SK-N-SH (cell line): ENCODE measurements at regions not wholly inside any gene's neighbourhood (a gene's known extent, or its start where the extent isn't known, plus 50 kb on each side); places are given as distances from the start of the nearest gene placed in this dataset.

Source experiments
- CTCF ChIA-PET: fragments of 300-600, 350-600 bp; formaldehyde crosslinking; extraction: SDS; loops from one replicate; lab custom pipeline; 2021; lab: Yijun Ruan, JAX
- POLR2A ChIA-PET: fragments of 350-600 bp; sonication (Branson Sonifier 250); formaldehyde crosslinking; extraction: SDS; loops from one replicate; lab custom pipeline; 2020; ENCODE audit warnings: antibody characterized with exemption, inconsistent platforms; lab: Yijun Ruan, JAX
- DNase-seq: peaks from one replicate; pipeline ENCODE4 v3.0.0; 2012
- H2AFZ ChIP-seq: fragments of 200-600 bp; sonication (generic); 2 replicates; pipeline ENCODE4 v1.8.1; 2016; ENCODE audit warnings: antibody characterized with exemption, mild to moderate bottlenecking, low read depth
- H3F3A ChIP-seq: fragments of 200-600 bp; sonication (generic); replicated peaks from 2 replicates; pipeline ENCODE3; 2016; ENCODE audit warnings: antibody characterized with exemption, mild to moderate bottlenecking; ENCODE audit not compliant: insufficient read depth
- H3K27ac ChIP-seq, 2 experiments: fragments of 200-500 bp in 1 of 2; fragments of 200-600 bp in 1 of 2; sonication (Bioruptor generic) in 1 of 2; sonication (generic), shearing (Covaris generic) in 1 of 2; 2 replicates each; pipeline versions ENCODE4 v1.5.1 to v1.6.1; 2014 to 2016; ENCODE audit warnings: low read depth in 2 of 2, inconsistent platforms in 1 of 2, low read length in 1 of 2, mild to moderate bottlenecking in 1 of 2, mixed read lengths in 1 of 2
- H3K27me3 ChIP-seq: fragments of 200-600 bp; sonication (generic), shearing (Covaris generic); 2 replicates; pipeline ENCODE4 v1.6.1; 2016; ENCODE audit warnings: mixed run types; ENCODE audit not compliant: insufficient read depth
- H3K36me3 ChIP-seq, 2 experiments: fragments of 200-500 bp in 1 of 2; fragments of 200-600 bp in 1 of 2; sonication (Bioruptor generic) in 1 of 2; sonication (generic) in 1 of 2; replicated peaks in 1 of 2; 2 replicates each; pipeline versions ENCODE3 to v1.5.1; 2014 to 2016; ENCODE audit warnings: low read length in 1 of 2, mild to moderate bottlenecking in 1 of 2; ENCODE audit not compliant: insufficient read depth in 2 of 2, control insufficient read depth in 1 of 2
- H3K4me1 ChIP-seq, 2 experiments: fragments of 200-500 bp in 1 of 2; fragments of 200-600 bp in 1 of 2; sonication (Bioruptor generic) in 1 of 2; sonication (generic), shearing (Covaris generic) in 1 of 2; 2 replicates each; pipeline versions ENCODE4 v1.5.1 to v1.6.1; 2014 to 2016; ENCODE audit warnings: low read depth in 1 of 2, low read length in 1 of 2, mixed run types in 1 of 2; ENCODE audit not compliant: insufficient read depth in 2 of 2, control insufficient read depth in 1 of 2
- H3K4me2 ChIP-seq: fragments of 200-600 bp; sonication (generic), shearing (Covaris generic); 2 replicates; pipeline ENCODE4 v1.6.1; 2017; ENCODE audit warnings: mixed run types
- H3K4me3 ChIP-seq, 2 experiments: fragments of 200-500 bp in 1 of 2; fragments of 200-600 bp in 1 of 2; sonication (Bioruptor generic) in 1 of 2; sonication (generic), shearing (Covaris generic) in 1 of 2; 2 replicates each; pipeline versions ENCODE4 v1.5.1 to v1.8.1; 2014 to 2016; ENCODE audit warnings: low read depth in 2 of 2, inconsistent platforms in 1 of 2, low read length in 1 of 2, mild to moderate bottlenecking in 1 of 2, mixed read lengths in 1 of 2, moderate library complexity in 1 of 2
- H3K79me2 ChIP-seq: fragments of 200-600 bp; sonication (generic); 2 replicates; pipeline ENCODE4 v1.8.1; 2017; ENCODE audit warnings: mild to moderate bottlenecking; ENCODE audit not compliant: insufficient read depth
- H3K9ac ChIP-seq: fragments of 200-600 bp; sonication (generic); 2 replicates; pipeline ENCODE4 v1.6.1; 2017; ENCODE audit warnings: mixed run types
- H3K9me2 ChIP-seq: fragments of 200-600 bp; sonication (generic); 2 replicates; pipeline ENCODE4 v1.6.1; 2017; ENCODE audit warnings: mixed run types
- H3K9me3 ChIP-seq: fragments of 200-600 bp; sonication (generic); 2 replicates; pipeline ENCODE4 v1.6.1; 2017; ENCODE audit warnings: mixed run types, mild to moderate bottlenecking, moderate library complexity
- H4K20me1 ChIP-seq: fragments of 200-600 bp; sonication (generic); 2 replicates; pipeline ENCODE4 v1.6.1; 2017; ENCODE audit warnings: mild to moderate bottlenecking, mixed run types; ENCODE audit not compliant: insufficient read depth
- ELF1 ChIP-seq: IDR thresholded peaks from 2 replicates; pipeline ENCODE4 v1.4.0; 2012
- EP300 ChIP-seq, 2 experiments: IDR thresholded peaks; 2 replicates each; pipeline versions ENCODE4 v1.4.0 to v1.6.1; 2012; ENCODE audit warnings: borderline replicate concordance in 1 of 2, low read depth in 1 of 2, low read length in 1 of 2
- EZH2phosphoT487 ChIP-seq: fragments of 200-600 bp; sonication (generic); IDR thresholded peaks from 2 replicates; pipeline ENCODE4 v1.6.1; 2017; ENCODE audit warnings: low read depth, mixed run types, mild to moderate bottlenecking, antibody characterized with exemption, moderate library complexity, borderline replicate concordance
- GATA2 ChIP-seq: sonication (generic); formaldehyde crosslinking; IDR thresholded peaks from 2 replicates; pipeline ENCODE4 v1.5.0; 2020; ENCODE audit warnings: mild to moderate bottlenecking, missing genetic modification reagents
- JUND ChIP-seq: IDR thresholded peaks from 2 replicates; pipeline ENCODE4 v1.4.0; 2012
- MAX ChIP-seq: IDR thresholded peaks from 2 replicates; pipeline ENCODE4 v1.4.0; 2012; ENCODE audit warnings: low read depth
- MXI1 ChIP-seq: IDR thresholded peaks from 2 replicates; pipeline ENCODE4 v1.6.1; 2012; ENCODE audit warnings: mild to moderate bottlenecking, low read depth, low read length, improper control_type of control experiment
- NFIC ChIP-seq: IDR thresholded peaks from 2 replicates; pipeline ENCODE4 v1.4.0; 2012; ENCODE audit warnings: borderline replicate concordance
- PBX3 ChIP-seq: IDR thresholded peaks from 2 replicates; pipeline ENCODE4; 2012
- RCOR1 ChIP-seq: fragments of 150-350 bp; IDR thresholded peaks from 2 replicates; pipeline ENCODE4 v1.6.1; 2017; ENCODE audit warnings: antibody characterized with exemption, low read length
- REST ChIP-seq: IDR thresholded peaks from 2 replicates; pipeline ENCODE4 v1.6.1; 2012; ENCODE audit warnings: mild to moderate bottlenecking, low read depth, low read length, moderate library complexity
- RFX5 ChIP-seq: IDR thresholded peaks from 2 replicates; pipeline ENCODE4 v1.6.1; 2012; ENCODE audit warnings: mild to moderate bottlenecking, improper control_type of control experiment, low read length
- SIN3A ChIP-seq: IDR thresholded peaks from 2 replicates; pipeline ENCODE4 v1.6.1; 2012; ENCODE audit warnings: low read depth, mild to moderate bottlenecking, low read length, moderate library complexity, borderline replicate concordance
- SMC3 ChIP-seq: IDR thresholded peaks from 2 replicates; pipeline ENCODE4 v1.6.1; 2012; ENCODE audit warnings: low read depth, low read length, improper control_type of control experiment
- TEAD4 ChIP-seq: IDR thresholded peaks from 2 replicates; pipeline ENCODE4 v1.4.0; 2012; ENCODE audit warnings: mild to moderate bottlenecking, borderline replicate concordance; ENCODE audit not compliant: insufficient read depth
- WGBS: methylation state at CpG from one replicate; pipeline ENCODE4 v1.1.6; 2017; ENCODE audit warnings: low lambda C conversion rate; 5-methylcytosine and 5-hydroxymethylcytosine counted together
- TF ChIP-seq, protein P1 (sequence below): IDR thresholded peaks from 2 replicates; pipeline ENCODE4 v1.4.0; 2012; ENCODE audit warnings: low read depth, borderline replicate concordance
- TF ChIP-seq, protein P2 (sequence below): fragments of 150-350 bp; IDR thresholded peaks from 2 replicates; pipeline ENCODE4 v1.6.1; 2017; ENCODE audit warnings: antibody characterized with exemption, low read length, low read depth, borderline replicate concordance
- TF ChIP-seq, protein P3 (sequence below): IDR thresholded peaks from 2 replicates; pipeline ENCODE4 v1.4.0; 2012; ENCODE audit warnings: low read depth, borderline replicate concordance

- H3K9ac ChIP-seq, result no peak overlapping the region
- 60% methylated on average over 2 of the region's 2 CpGs for WGBS
- no peaks in the 10 kb centered on the region for H3K79me2 ChIP-seq
- no peak overlapping the region for H2AFZ ChIP-seq
- H3K4me2 ChIP-seq, result no peak overlapping the region
- DNase-seq, result no peak
- H3K36me3 ChIP-seq, result no peaks in the 10 kb centered on the region
- TF ChIP-seq, protein P1, sequence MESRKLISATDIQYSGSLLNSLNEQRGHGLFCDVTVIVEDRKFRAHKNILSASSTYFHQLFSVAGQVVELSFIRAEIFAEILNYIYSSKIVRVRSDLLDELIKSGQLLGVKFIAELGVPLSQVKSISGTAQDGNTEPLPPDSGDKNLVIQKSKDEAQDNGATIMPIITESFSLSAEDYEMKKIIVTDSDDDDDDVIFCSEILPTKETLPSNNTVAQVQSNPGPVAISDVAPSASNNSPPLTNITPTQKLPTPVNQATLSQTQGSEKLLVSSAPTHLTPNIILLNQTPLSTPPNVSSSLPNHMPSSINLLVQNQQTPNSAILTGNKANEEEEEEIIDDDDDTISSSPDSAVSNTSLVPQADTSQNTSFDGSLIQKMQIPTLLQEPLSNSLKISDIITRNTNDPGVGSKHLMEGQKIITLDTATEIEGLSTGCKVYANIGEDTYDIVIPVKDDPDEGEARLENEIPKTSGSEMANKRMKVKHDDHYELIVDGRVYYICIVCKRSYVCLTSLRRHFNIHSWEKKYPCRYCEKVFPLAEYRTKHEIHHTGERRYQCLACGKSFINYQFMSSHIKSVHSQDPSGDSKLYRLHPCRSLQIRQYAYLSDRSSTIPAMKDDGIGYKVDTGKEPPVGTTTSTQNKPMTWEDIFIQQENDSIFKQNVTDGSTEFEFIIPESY, result no peak
- TF ChIP-seq REST, result no peak
- TF ChIP-seq, protein P2, sequence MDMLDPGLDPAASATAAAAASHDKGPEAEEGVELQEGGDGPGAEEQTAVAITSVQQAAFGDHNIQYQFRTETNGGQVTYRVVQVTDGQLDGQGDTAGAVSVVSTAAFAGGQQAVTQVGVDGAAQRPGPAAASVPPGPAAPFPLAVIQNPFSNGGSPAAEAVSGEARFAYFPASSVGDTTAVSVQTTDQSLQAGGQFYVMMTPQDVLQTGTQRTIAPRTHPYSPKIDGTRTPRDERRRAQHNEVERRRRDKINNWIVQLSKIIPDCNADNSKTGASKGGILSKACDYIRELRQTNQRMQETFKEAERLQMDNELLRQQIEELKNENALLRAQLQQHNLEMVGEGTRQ, result no peak
- H3K9me3 ChIP-seq, result no peaks in the 10 kb centered on the region
- H4K20me1 ChIP-seq, result no peaks in the 10 kb centered on the region
- ChIA-PET POLR2A (no interaction called here), CTCF (interaction anchor here (0.5 to 1.5 kb wide), 6 partner anchors 9 to 1725 kb away, joined by 3 to 6 read pairs (median 3); no protein-coding TSS in a partner anchor)
- no peak overlapping the region for H3K4me3 ChIP-seq
- H3F3A ChIP-seq, result no peaks in the 10 kb centered on the region
- no peaks in the 10 kb centered on the region for H3K9me2 ChIP-seq
- no peak overlapping the region for H3K27ac ChIP-seq
- H3K4me1 ChIP-seq, result peaks cover 0 to 4% of the 10 kb centered on the region in 2 experiments; a peak in 1 of 4 replicates
- no peaks in the 10 kb centered on the region for H3K27me3 ChIP-seq
Observed at GRCh38 chr2:196441527-196441926, 198.0 kb upstream of the CCDC150 start.

DNA sequence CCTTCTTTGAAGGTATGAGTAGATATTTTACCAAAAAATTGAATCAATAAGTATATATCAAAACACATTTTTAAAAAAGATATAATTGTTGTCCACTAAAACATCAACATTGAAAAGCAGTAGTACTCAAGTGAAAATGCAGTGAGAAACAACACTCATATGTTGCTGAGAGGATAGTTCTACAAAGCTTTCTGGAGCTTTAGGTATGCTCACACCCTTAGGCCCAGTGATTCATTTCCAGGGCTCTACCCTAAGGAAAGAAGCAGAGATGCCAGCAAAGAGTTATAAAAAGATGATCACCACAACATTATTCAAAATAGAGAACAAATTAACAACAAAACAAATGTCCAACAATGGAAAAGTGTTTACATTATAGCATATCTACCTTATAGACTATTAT is 197.3 kb upstream of the CCDC150 start:
- Histone ChIP-seq H3K27ac (no peak overlapping the region), H3K27me3 (no peaks in the 10 kb centered on the region), H3K79me2 (no peaks in the 10 kb centered on the region), H3K9ac (no peak overlapping the region), H3K4me2 (no peak overlapping the region), H3K4me1 (peaks cover 0 to 4% of the 10 kb centered on the region in 2 experiments; a peak in 1 of 4 replicates), H3K4me3 (no peak overlapping the region), H3F3A (no peaks in the 10 kb centered on the region), H3K9me2 (no peaks in the 10 kb centered on the region), H3K36me3 (no peaks in the 10 kb centered on the region), H2AFZ (no peak overlapping the region), H4K20me1 (no peaks in the 10 kb centered on the region), H3K9me3 (no peaks in the 10 kb centered on the region)
- no peak for TF ChIP-seq SMC3
- no peak for TF ChIP-seq PBX3
- no peak for TF ChIP-seq TEAD4
- TF ChIP-seq NFIC, result no peak
- TF ChIP-seq RFX5, result no peak
- no peak for TF ChIP-seq MXI1
- no peak for TF ChIP-seq ELF1
- no peak for TF ChIP-seq SIN3A
- TF ChIP-seq GATA2 (CRISPR knock-in tag), result no peak
- no peak for TF ChIP-seq EZH2phosphoT487
- no peak for TF ChIP-seq RCOR1
- TF ChIP-seq EP300 (IDR thresholded peaks at IDR 0.05; ENCODE audit: borderline replicate concordance in 1 of 2, low read depth in 1 of 2, low read length in 1 of 2), result no peak
- no peak for TF ChIP-seq JUND
- TF ChIP-seq, protein P3, sequence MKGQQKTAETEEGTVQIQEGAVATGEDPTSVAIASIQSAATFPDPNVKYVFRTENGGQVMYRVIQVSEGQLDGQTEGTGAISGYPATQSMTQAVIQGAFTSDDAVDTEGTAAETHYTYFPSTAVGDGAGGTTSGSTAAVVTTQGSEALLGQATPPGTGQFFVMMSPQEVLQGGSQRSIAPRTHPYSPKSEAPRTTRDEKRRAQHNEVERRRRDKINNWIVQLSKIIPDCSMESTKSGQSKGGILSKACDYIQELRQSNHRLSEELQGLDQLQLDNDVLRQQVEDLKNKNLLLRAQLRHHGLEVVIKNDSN, result no peak
- no peak for TF ChIP-seq MAX
- DNase-seq, result no peak
- ChIA-PET POLR2A (no interaction called here), CTCF (interaction anchor here (0.6 to 1.5 kb wide), 4 partner anchors 11 to 1724 kb away, joined by 3 to 6 read pairs (median 3); no protein-coding TSS in a partner anchor)
